ENCODE measurements at regions not wholly inside any gene's neighbourhood (a gene's known extent, or its start where the extent isn't known, plus 50 kb on each side); places are given as distances from the start of the nearest gene placed in this dataset.
"Not testable (repeated sequence)": the region's sequence is repeated elsewhere in the genome, so short reads cannot be mapped to it uniquely, and the experiment has no call there.

DNA sequence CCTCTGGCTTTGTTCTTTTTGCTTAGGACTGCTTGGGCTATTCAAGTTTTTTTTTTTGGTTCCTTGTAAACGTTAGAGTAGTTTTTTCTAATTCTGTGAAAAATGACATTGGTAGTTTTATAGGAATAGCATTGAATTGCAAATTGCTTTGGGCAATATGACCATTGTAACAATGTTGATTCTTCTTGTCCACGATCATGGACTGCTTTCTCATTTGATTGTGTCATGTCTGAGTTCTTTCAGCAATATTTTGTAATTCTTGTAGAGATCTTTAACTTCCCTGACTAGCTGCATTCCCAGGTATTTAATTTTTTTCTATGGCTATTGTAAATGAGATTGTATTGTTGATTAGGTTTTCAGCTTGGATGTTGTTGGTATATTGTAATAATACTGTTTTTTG lies 286.2 kb upstream of the C1QTNF3 start:
- not testable (repeated sequence) for DNase-seq (ENCODE audit: low spot score)

DNA sequence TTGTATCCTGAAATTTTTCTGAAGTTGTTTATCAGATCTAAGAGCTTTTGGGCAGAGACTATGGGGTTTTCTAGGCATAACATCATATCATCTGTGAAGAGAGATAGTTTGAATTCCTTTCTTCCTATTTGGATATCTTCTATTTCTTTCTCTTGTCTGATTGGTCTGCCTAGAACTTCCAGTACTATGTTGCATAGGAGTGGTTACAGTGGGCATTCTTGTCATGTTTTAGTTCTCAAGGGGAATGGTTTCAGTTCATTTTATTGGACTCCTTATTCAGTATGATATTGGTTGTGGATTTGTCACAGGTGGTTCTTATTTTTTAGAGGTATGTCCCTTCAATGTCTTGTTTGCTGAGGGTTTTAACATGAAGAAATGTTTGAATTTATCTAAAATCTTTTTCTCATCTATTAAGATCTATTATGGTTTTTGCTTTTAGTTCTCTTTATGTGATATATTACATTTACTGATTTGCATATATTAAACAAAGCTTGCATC lies 286.6 kb upstream of the C1QTNF3 start:
- not testable (repeated sequence) for DNase-seq (ENCODE audit: low spot score)

DNA sequence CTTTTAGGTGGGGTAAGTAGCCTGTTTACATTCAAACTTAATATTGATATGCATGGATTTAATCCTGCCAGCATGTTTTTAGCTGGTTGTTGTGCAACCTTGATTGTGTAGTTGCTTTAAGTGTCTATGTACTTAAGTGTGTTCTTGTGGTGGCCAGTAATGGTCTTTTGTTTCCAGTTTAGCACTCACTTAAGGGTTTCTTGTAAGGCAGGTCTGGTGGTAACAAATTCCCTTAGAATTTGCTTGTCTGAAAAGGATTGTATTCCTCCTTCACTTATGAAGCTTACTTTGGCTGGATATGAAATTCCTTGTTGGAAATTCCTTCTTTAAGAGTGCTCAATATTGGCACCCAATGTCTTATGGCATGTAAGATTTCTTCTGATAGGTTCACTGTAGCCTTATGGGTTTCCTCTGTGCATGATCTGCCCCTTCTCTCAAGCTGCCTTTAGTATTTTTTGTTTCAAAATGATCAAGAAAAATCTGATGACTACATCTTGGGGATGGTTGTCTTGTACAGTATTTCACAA lies 289.0 kb upstream of the C1QTNF3 start:
- not testable (repeated sequence) for DNase-seq (ENCODE audit: low spot score)

DNA sequence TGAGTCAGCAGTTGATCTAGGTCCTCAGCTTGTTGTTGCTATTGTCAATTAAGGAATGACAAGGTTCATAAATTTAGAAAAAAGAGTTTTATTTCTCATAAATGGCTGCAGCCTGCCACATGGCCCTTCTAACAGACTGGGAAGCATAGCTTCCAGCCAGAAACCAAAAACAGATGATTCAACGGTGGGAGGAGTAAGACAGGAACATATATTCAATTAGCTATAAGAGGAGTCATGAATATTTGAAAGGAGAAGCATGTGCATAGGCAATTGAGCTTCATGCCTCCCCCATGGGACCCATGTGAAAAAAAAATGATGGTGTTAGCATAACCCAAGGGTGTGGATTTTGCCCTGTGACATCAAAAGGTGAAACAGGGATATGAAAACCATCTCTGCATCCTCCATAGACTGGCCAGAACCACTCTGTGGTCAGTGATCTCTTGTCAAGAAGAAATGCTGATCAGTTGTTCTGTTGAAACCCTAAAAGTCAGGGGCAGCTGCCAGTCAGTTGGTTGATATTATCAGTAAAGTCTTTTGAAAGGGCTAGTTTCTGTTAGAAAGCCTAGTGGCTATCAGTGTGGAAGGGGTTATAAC lies 296.5 kb upstream of the C1QTNF3 start:
- DNase-seq (ENCODE audit: low spot score) = not testable (repeated sequence)

DNA sequence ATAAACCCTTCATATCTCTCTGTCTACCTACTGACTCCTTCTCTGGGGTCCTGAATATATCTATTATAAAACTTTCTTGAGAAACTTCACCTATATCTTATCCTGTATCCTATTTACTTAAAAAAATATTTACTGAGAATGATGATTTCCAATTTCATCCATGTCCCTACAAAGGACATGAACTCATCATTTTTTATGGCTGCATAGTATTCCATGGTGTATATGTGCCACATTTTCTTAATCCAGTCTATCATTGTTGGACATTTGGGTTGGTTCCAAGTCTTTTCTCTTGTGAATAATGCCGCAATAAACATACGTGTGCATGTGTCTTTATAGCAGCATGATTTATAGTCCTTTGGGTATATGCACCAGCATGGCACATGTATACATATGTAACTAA lies 301.7 kb upstream of the RAI14 start:
- not testable (repeated sequence) for DNase-seq (ENCODE audit: low spot score)

DNA sequence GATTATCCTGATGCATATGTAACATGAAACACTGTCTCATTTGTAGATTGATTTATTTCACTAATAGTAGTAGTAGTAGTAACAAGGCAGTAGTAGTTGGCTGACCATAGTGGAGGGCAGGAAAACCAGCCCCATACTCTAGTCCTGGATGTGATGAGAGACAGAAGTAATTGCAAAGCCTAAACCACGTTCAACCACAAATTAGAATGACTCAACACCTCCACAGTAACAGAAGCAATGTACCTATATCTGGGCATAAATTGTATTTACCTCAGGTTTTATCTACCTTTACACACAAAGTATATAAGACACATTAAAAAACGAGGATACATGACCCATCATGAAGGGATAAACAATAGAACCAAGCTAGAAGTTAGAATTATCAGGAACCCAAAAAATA lies 284.7 kb upstream of the RAI14 start:
- not testable (repeated sequence) for DNase-seq (ENCODE audit: low spot score)

DNA sequence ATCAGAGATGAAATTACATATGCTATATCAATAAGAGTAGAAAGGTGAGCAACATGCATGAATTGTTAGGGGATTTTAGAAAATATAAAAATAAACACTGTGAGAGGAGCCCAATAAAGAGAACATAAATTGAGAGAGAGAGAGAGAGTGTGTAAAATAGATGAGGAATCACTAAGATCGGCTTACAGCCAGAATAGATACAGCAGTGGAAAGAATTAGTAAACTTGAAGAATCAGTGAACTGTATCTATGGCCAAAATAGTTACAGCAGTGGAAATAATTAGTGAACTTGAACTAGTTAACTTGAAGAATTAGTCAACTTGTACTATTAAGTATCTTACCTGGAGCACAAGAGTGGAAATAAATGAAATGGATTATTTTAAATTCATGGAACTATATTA lies 284.3 kb upstream of the RAI14 start:
- not testable (repeated sequence) for DNase-seq (ENCODE audit: low spot score)

DNA sequence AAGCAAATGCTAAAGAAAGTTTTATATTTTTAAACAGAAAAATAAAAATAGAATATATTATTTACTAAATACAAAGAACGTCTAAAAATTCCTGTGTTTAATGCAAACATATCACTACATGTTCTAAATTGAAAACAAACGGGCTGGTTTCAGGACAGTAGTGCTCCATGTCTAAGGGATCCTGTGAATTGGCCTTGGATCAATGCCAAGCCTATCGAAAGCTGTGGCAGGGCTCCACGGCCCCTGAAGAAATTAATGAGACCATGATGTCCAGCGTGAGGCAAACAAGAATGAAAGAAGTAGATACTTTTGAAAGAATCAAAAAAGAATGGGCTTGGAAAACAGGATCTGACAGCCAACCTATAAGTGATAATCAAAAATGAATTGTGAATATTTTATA lies 283.4 kb upstream of the RAI14 start:
- not testable (repeated sequence) for DNase-seq (ENCODE audit: low spot score)

DNA sequence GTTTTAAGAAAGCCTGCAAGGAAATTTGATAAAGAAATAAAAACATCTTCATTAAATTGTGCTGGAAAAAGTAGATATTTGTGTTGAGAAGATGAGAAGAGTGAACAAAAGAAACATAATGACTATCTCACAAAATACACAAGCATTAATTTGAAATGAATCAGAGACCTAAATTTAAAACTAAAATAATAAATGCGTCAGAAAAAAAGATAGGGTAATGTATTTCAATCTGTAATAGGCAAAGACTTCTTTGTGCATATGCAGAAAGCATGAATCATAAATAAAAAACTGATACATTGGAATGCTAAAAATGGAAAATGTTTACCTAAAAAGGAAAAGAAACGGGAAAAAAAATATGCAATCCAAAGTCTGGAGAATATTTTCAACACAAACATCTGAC lies 278.5 kb upstream of the RAI14 start:
- DNase-seq (ENCODE audit: low spot score) = not testable (repeated sequence)

DNA sequence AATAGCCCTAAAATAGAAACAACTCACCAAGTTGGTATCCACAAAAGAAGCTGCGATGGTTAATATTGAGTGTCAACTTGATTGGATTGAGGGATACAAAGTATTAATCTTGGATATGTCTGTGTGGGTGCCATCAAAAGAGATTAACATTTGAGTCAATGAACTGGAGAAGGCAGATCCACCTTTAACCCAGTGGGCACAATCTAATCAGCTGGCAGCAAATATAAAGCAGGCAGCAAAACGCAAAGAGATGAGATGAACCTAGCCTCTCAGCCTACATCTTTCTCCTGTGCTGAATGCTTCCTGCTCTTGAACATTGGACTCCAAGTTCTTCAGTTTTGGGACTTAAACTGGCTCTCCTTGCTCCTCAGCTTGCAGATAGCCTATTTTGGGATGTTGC lies 277.6 kb upstream of the RAI14 start:
- DNase-seq (ENCODE audit: low spot score) = not testable (repeated sequence)

DNA sequence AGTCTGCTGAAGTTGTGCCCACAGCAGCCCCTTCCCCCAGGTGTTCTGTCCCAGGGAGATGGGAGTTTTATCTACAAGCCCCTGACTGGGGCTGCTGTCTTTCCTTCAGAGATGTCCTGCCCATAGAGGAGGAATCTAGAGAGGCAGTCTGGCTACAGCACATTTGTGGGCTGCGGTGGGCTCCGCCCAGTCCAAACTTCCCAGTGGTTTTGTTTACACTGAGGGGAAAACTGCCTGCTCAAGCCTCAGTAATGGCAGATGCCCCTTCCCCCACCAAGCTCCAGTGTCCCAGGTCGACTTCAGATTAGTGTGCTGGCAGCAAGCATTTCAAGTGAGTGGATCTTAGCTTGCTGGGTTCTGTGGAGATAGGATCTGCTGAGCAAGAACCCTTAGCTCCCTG lies 267.4 kb upstream of the RAI14 start:
- DNase-seq (ENCODE audit: low spot score) = not testable (repeated sequence)

DNA sequence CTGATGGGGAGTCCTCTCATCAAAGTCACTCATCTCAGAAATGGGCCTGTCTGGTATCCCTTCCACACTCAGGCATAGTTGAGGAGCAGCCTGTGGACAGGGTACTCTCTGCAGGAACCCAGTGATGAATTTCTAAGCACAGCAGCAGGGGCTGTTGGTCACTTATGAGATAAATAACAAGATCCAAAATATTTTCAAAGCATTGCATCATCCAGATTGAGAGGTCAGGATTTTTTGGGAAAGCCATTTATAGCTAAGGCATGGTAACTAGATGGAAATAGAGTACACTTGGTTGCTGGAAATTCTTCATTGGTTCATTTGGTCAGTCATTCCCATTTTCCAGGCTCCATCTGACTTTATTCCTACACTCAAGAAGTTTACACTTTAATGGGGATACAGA lies 246.8 kb upstream of the RAI14 start:
- DNase-seq (ENCODE audit: low spot score) = no peak

DNA sequence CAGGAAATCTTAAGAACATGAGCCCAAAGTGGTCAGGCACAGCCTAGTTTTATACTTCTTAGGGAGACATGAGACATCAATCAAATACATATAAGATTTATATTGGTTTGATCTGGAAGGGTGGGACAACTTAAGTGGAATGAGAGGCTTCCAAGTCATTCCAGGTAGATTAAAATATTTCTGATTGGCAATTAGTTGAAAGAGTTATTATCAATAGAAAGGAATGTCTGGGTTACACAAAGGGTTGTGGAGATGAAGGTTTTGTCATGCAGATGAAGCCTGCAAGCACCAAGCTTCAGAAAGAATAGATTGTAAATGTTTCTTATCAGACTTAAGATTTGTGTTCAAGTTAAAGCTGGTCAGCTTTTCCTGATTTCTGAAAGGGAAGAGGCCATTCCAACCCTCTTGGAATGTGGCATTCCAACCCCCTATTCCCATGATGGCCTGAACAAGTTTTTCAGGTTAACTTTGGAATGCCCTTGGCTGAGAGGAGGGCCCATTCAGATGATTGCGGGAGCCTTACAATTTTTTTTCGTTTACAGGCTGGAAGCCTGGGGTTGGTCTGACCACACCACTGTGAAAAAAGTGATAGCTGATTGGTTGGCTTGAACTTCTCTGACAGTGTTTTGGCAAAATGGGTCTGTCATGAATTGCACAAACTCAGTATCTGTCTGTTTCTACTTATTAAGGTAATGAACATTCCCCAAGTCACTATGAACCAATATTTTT lies 245.6 kb upstream of the RAI14 start:
- no peak for DNase-seq (ENCODE audit: low spot score)

DNA sequence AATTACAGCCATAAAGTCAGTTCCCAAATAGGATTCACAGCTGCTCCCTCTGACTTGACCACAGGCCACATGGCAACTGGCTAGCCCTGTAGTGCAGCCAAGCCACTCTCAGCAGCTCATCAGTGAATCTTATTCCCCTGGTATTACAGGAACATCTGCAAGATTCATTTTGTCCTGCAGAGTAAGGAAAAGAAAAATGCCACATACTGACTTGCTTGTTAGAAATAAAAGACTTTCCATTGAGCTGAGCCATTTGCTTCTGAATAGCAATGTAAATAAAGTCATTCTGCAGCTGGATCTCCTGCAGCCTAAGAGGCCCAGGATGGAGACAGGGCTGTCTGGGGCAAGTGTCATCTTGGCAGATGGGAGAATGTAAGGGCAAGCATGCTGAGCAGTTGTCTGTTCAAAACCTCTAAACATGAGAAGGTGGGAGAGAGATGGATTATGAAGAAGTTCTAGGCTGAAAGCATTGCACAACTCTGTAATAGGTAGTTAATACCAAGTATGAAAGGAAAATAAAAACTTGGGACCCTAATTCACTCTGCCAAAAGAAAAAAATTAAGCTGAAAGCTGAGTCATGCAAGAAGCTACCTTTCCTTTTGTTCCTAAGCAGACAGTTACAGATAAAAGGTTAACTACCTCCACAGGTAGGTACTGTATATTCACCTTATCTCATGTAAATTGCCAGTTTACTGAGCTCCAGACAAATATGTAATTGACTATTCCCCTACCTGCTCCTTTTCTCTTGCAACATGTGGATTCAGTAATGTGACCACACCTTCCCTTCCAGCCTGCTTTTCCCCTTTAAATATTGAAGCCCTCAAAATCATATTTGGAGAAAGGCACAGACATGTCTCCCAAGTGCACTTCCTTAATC lies 244.4 kb upstream of the RAI14 start:
- DNase-seq (ENCODE audit: low spot score) = no peak

DNA sequence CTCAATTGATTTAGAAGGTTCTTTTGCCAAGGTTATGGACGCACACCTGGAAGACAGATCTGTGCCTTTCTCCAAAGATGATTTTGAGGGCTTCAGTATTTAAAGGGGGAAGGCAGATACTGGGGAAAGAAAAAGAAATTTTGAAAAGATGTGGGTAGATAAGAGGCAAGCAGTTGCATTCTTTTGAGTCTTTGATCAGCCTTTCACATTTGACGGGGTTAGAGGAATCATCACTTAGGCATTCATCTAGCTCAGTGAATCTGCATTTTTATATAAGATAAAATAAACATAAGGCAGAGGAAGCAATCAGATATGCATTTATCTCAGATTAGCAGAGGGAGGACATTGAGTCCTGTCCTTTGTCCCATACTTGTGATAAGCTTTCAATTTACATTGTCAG lies 243.4 kb upstream of the RAI14 start:
- no peak for DNase-seq (ENCODE audit: low spot score)

DNA sequence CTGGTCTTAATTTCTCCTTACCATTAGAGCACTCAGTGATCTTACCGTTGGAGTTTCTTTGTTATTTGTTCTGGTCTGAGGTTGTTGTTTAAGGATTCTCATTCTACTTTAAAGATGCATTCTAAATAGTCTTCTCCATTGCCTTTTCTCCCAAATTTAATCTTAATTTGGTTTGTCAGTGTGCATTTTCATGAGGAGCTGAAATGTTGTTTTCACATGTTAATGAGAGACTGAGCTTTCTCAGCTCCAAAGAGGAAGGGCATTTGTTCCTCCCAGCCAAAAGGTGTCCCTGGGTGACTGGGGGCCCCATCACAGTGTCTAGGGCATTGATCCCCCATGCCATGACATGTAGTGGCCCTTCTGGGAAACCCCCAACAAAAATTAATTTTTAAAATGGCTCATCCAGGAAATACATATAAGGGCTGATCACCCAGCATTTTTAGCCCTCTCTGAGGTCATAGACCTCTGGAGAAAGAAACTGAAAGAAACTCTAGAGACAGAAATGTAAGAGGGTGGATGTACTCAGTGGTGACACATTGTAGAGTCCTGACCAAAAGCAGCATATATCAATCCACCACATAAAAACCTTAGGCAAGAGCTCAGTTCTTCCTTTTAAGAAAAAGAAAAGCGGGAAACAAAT lies 240.4 kb upstream of the RAI14 start:
- DNase-seq (ENCODE audit: low spot score) = no peak

DNA sequence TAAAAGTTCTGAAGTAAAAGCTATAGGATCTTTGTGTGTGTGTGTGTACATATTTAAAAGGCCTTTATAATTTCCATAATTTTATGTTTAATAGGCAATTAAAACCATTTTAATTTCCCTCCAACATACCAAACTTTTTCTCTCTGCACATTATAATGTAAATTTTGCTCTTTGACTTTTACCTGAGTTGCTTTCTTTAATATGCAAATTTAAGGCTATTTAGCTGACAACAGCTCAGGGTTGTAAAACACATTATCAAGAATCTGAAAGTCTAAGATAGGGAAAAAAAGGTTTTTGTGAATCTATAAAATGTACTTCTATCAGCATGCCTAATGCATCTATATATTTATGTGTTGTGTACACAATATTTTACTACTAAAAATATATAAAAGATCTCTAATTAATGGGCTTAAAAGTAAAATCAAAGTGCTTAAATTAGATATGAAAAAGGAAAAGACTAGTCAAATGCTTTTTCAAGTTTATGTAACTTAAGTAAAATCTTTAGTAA lies 239.6 kb upstream of the RAI14 start:
- DNase-seq (ENCODE audit: low spot score) = no peak

DNA sequence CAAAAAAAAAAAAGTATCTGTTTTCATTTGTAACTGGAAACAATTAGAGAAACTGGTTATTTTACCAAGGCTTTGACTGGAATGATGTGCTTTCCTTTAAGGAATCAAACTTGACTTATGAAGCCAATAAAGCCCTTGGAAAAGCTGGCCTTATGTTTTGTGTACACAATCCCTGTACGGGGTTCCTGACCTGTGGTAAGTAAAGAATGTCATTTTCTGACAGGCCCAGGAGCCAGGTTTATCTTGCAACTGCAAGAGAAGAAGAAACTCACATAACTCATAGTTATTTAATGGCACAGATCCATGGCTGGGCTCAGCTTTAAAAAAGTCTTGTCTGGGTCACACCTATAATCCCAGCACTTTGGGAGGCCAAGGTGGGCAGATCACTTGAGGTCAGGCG lies 235.9 kb upstream of the RAI14 start:
- DNase-seq (ENCODE audit: low spot score) = not testable (repeated sequence)

DNA sequence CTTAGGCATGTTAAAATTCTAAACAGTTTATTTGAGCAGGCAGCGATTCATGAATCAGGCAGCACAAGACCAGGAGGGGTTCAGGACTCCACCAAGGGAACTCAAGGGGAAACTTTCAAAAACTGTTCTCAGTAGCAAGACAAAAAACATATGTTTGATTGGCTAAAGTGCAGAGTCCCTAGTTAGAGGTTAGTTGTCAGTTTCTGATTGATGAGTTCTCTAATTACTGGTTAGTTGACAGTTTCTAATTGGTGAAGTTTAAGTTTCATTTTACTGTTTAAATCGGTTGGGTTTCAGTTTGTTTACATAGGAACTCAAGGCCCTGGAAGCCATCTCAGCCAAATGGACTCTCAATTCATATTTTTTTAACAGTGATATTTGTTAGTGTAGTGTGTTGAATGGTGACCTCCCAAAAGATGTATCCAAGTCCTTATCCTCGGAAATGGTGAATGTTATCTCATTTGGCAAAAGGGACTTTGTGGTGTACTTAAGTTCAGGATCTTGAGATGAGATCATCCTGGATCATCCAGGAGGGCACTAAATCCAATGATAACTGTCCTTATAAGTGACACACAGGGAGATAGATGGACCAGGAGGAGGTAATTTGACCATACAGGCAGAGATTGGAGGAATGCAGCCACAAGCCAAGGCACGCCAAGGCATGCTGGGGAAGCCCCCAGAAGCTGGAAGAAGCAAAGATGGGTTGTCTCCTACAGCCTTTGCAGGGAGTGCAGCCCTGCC lies 219.2 kb upstream of the RAI14 start:
- DNase-seq (ENCODE audit: low spot score) = no peak

DNA sequence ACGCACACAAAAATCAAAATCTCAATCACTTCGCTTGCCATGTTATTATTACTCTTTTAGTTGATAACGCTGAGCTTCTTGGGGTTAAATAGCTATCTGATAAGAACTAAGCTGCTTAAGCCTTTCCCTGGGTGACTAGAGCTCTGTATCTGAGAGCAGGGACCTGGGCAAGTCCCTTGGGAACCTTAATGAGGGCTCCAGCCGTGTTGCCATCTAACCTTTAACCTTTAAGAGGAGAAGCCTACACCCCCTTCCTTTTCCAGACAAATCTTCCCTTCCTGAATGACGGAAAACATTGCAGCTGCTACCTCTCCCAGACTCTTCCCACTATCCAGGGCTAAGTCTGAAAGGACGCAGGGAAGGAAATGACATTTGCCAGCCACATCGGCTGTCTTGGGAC lies 216.5 kb upstream of the RAI14 start:
- no peak for DNase-seq (ENCODE audit: low spot score)

DNA sequence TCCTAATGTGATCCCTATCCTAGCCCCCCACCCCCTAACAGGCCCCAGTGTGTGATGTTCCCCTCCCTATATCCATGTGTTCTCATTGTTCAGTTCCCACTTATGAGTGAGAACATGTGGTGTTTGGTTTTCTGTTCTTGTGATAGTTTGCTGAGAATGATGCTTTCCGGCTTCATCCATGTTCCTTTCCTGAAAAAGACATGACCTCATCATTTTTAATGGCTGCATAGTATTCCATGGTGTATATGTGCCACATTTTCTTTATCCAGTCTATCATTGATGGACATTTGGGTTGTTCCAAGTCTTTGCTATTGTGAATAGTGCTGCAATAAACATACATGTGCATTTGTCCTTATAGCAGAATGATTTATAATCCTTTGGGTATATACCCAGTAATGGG lies 214.4 kb upstream of the RAI14 start:
- not testable (repeated sequence) for DNase-seq (ENCODE audit: low spot score)
